ENCODE measurements at regions not wholly inside any gene's neighbourhood (a gene's known extent, or its start where the extent isn't known, plus 50 kb on each side); places are given as distances from the start of the nearest gene placed in this dataset.
A peak's percentile ranks its signal among the peaks of the same experiment; 100 is the strongest.

DNA sequence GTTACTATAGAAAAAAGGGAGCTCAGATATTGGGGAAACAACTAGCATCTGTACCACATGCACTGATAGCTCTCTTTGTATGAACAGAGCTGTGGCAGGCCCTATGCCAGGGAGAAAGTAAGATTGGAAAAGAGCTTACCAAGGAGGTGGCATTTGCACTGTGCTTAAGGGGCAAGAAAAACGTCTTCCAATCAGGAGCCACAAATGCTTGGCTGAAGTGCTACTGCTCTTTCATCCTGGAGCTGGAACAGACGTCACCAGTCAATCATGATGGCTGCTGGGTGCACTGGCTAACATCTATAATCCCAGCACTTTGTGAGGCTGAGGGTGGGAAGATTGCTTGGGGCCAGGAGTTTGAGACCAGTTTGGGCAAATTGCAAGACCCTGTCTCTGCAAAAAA is 218.5 kb downstream of the SEC14L1 start (continued):
- TF ChIP-seq ZNF518A (tag by site-specific recombination; conservative IDR thresholded peaks at IDR 0.05; ENCODE audit: low read depth) = no peak
- TF ChIP-seq ZNF404 (tag by site-specific recombination; IDR thresholded peaks at IDR 0.05) = no peak
- no peak for TF ChIP-seq ZNF138 (tag by site-specific recombination; IDR thresholded peaks at IDR 0.05; ENCODE audit: borderline replicate concordance)
- no peak for TF ChIP-seq ZNF175 (tag by site-specific recombination; IDR thresholded peaks at IDR 0.05)
- no peak for TF ChIP-seq ZNF610 (tag by site-specific recombination; IDR thresholded peaks at IDR 0.05; ENCODE audit: borderline replicate concordance)
- TF ChIP-seq ZNF335 (tag by site-specific recombination; conservative IDR thresholded peaks at IDR 0.05) = no peak
- TF ChIP-seq ZBTB20 (tag by site-specific recombination; IDR thresholded peaks at IDR 0.05) = no peak
- no peak for TF ChIP-seq ZFHX2 (tag by site-specific recombination; conservative IDR thresholded peaks at IDR 0.05)
- no peak for TF ChIP-seq KLF1 (tag by site-specific recombination; IDR thresholded peaks at IDR 0.05)
- TF ChIP-seq ZBTB48 (tag by site-specific recombination; IDR thresholded peaks at IDR 0.05) = no peak

GRCh38 chr17:77361986-77362620 is 221.3 kb downstream of the SEC14L1 start:
- no peaks in the 10 kb centered on the region for H3K9me3 ChIP-seq (ENCODE audit: control insufficient read depth, insufficient read depth, low read depth, low read length)
- H3K36me3 ChIP-seq (ENCODE audit: control insufficient read depth in 2 of 2, insufficient read depth in 1 of 2, low read length in 2 of 2) = no peaks in the 10 kb centered on the region
- no peak overlapping the region for H3K27ac ChIP-seq (ENCODE audit: extremely low read depth, low read depth, low read length)
- H3K4me3 ChIP-seq (ENCODE audit: low read depth, low read length) = no peak overlapping the region
- ChIA-PET POLR2A (interaction anchor here (0.6 kb wide), 1 partner anchor 485 kb away, joined by 3 read pairs; no protein-coding TSS in a partner anchor), CTCF (interaction anchor here (0.8 to 1.1 kb wide), 2 partner anchors 31 to 133 kb away, joined by 3 read pairs; no protein-coding TSS in a partner anchor)
- H3K4me1 ChIP-seq (ENCODE audit: control insufficient read depth, insufficient read depth, low read length) = peaks cover 15% of the 10 kb centered on the region
- TF ChIP-seq SCRT2 (tag by site-specific recombination; IDR thresholded peaks at IDR 0.05) (no peak), ZNF132 (tag by site-specific recombination; IDR thresholded peaks at IDR 0.05; ENCODE audit: borderline replicate concordance) (no peak), ZSCAN23 (tag by site-specific recombination; IDR thresholded peaks at IDR 0.05) (no peak), ZNF792 (tag by site-specific recombination; IDR thresholded peaks at IDR 0.05) (no peak), OVOL3 (tag by site-specific recombination; IDR thresholded peaks at IDR 0.05) (no peak), ZNF776 (tag by site-specific recombination; IDR thresholded peaks at IDR 0.05; ENCODE audit: borderline replicate concordance) (no peak), ZFP3 (tag by site-specific recombination; IDR thresholded peaks at IDR 0.05; ENCODE audit: low read depth) (no peak)
- TF ChIP-seq, protein P1, sequence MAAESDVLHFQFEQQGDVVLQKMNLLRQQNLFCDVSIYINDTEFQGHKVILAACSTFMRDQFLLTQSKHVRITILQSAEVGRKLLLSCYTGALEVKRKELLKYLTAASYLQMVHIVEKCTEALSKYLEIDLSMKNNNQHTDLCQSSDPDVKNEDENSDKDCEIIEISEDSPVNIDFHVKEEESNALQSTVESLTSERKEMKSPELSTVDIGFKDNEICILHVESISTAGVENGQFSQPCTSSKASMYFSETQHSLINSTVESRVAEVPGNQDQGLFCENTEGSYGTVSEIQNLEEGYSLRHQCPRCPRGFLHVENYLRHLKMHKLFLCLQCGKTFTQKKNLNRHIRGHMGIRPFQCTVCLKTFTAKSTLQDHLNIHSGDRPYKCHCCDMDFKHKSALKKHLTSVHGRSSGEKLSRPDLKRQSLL (tag by site-specific recombination; IDR thresholded peaks at IDR 0.05) = no peak

DNA sequence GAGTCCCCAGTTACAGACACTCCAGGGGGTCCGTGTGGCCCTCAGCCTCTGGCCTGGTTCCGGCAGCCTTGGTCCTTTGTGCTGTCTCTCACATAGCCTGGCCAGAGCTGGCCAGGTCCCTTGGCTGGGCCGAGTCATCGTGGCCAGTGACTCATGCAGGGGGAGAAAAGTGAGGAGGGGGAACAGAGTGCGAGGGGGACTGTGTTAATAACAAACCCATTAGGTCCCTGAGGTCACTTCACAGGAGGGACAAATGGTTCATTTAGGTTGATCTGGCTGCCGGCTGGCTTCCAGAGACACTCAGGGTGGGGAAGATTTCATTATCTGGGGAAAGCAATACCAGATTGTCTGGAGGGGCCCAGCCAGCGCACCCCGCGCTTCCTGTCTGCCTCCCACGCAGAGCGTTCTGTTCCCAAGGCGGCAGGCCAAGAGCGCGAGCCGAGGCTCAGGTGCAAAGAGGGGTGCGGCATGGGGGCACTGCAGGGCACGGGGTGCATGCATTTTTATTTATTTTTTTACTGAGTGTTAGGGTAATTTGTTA is 223.1 kb downstream of the SEC14L1 start:
- Histone ChIP-seq H3K4me3 (ENCODE audit: low read depth, low read length) (no peak overlapping the region), H3K27ac (ENCODE audit: extremely low read depth, low read depth, low read length) (no peak overlapping the region), H3K36me3 (ENCODE audit: control insufficient read depth in 2 of 2, insufficient read depth in 1 of 2, low read length in 2 of 2) (no peaks in the 10 kb centered on the region), H3K4me1 (ENCODE audit: control insufficient read depth, insufficient read depth, low read length) (peaks cover 15% of the 10 kb centered on the region), H3K9me3 (ENCODE audit: control insufficient read depth, insufficient read depth, low read depth, low read length) (no peaks in the 10 kb centered on the region)
- TF ChIP-seq ZNF398 (tag by site-specific recombination; IDR thresholded peaks at IDR 0.05) (peak; percentile 74), ZNF335 (tag by site-specific recombination; conservative IDR thresholded peaks at IDR 0.05) (peak; percentile 40; the same call in 1 of the 2 replicates), TSHZ1 (tag by site-specific recombination; IDR thresholded peaks at IDR 0.05; ENCODE audit: borderline replicate concordance) (no peak)
- POLR2A ChIA-PET = no interaction called here
- CTCF ChIA-PET = no interaction called here
